ENCODE measurements at regions not wholly inside any gene's neighbourhood (a gene's known extent, or its start where the extent isn't known, plus 50 kb on each side); places are given as distances from the start of the nearest gene placed in this dataset.

GRCh38 chr1:37184789-37185188, 150.5 kb upstream of the GRIK3 start:
- TF ChIP-seq CTCF (IDR thresholded peaks at IDR 0.05; ENCODE audit: low read length) (no peak), EZH2 (optimal IDR thresholded peaks at IDR 0.05; ENCODE audit: low read depth, low read length) (no peak), EZH2phosphoT487 (IDR thresholded peaks at IDR 0.05; ENCODE audit: low read length) (no peak)

Data from MM.1S (cell line).